ENCODE measurements at regions not wholly inside any gene's neighbourhood (a gene's known extent, or its start where the extent isn't known, plus 50 kb on each side); places are given as distances from the start of the nearest gene placed in this dataset.

- ChIA-PET POLR2A (no interaction called here), CTCF (no interaction called here)
- DNase-seq (ENCODE audit: extremely low spot score): no peak
- no peak for TF ChIP-seq CTCF (IDR thresholded peaks at IDR 0.05; ENCODE audit: control extremely low read depth, extremely low read depth, low read depth, missing control alignments)
These were observed 1294.3 kb upstream of the ATXN8OS start for GRCh38 chr13:68813180-68813796.

- no peak for DNase-seq (ENCODE audit: extremely low spot score)
- CTCF ChIA-PET: no interaction called here
- peak; percentile 14 for TF ChIP-seq CTCF (IDR thresholded peaks at IDR 0.05; ENCODE audit: control extremely low read depth, extremely low read depth, low read depth, missing control alignments)
- POLR2A ChIA-PET: no interaction called here
These were observed 1297.0 kb upstream of the ATXN8OS start for GRCh38 chr13:68810660-68811059.

GRCh38 chr13:68808456-68808855 lies 1299.2 kb upstream of the ATXN8OS start:
- POLR2A ChIA-PET: no interaction called here
- TF ChIP-seq CTCF (IDR thresholded peaks at IDR 0.05; ENCODE audit: control extremely low read depth, extremely low read depth, low read depth, missing control alignments): no peak

GRCh38 chr13:68806125-68806524 lies 1301.5 kb upstream of the ATXN8OS start:
- POLR2A ChIA-PET: no interaction called here
- CTCF ChIA-PET: interaction anchor here (1.8 kb wide), 1 partner anchor 10 kb away, joined by 8 read pairs; no protein-coding TSS in a partner anchor
- no peak for TF ChIP-seq CTCF (IDR thresholded peaks at IDR 0.05; ENCODE audit: control extremely low read depth, extremely low read depth, low read depth, missing control alignments)
- no peak for DNase-seq (ENCODE audit: extremely low spot score)

More at GRCh38 chr13:68808456-68808855, 1299.2 kb upstream of the ATXN8OS start:
- DNase-seq (ENCODE audit: extremely low spot score): no peak
- CTCF ChIA-PET: no interaction called here

- TF ChIP-seq CTCF (IDR thresholded peaks at IDR 0.05; ENCODE audit: control extremely low read depth, extremely low read depth, low read depth, missing control alignments): no peak
- DNase-seq (ENCODE audit: extremely low spot score): no peak
- ChIA-PET POLR2A (no interaction called here), CTCF (no interaction called here)
These were observed 1323.4 kb upstream of the ATXN8OS start for GRCh38 chr13:68784275-68784674.

GRCh38 chr13:68759617-68760016 lies 1348.0 kb upstream of the ATXN8OS start:
- DNase-seq (ENCODE audit: extremely low spot score): no peak
- ChIA-PET POLR2A (no interaction called here), CTCF (no interaction called here)
- no peak for TF ChIP-seq CTCF (IDR thresholded peaks at IDR 0.05; ENCODE audit: control extremely low read depth, extremely low read depth, low read depth, missing control alignments)

- POLR2A ChIA-PET: no interaction called here
- CTCF ChIA-PET: no interaction called here
- no peak for TF ChIP-seq CTCF (IDR thresholded peaks at IDR 0.05; ENCODE audit: control extremely low read depth, extremely low read depth, low read depth, missing control alignments)
- DNase-seq (ENCODE audit: extremely low spot score): no peak
These were observed 1357.8 kb upstream of the ATXN8OS start for GRCh38 chr13:68749796-68750195.

All from GM10248 (cell line).